Activated naive CD8-positive, alpha-beta T cell treated with anti-CD3 and anti-CD28 coated beads for 36 hours (primary cell): ENCODE measurements at regions not wholly inside any gene's neighbourhood (a gene's known extent, or its start where the extent isn't known, plus 50 kb on each side); places are given as distances from the start of the nearest gene placed in this dataset.

Experiments
- DNase-seq: peaks from one replicate; pipeline ENCODE4 v3.0.0; 2021
- H3K27ac Mint-ChIP-seq: one replicate; pipeline ENCODE4 v1.8.0; 2022; ENCODE audit warnings: mild to moderate bottlenecking, moderate library complexity, mixed read lengths
- H3K27me3 Mint-ChIP-seq: one replicate; pipeline ENCODE4 v1.8.0; 2022; ENCODE audit warnings: mild to moderate bottlenecking, mixed read lengths
- H3K36me3 Mint-ChIP-seq: one replicate; pipeline ENCODE4 v1.8.0; 2021; ENCODE audit warnings: mild to moderate bottlenecking, mixed read lengths
- H3K4me1 Mint-ChIP-seq: one replicate; pipeline ENCODE4 v1.8.0; 2021; ENCODE audit warnings: mixed read lengths
- H3K4me3 Mint-ChIP-seq: one replicate; pipeline ENCODE4 v1.8.0; 2022; ENCODE audit warnings: mild to moderate bottlenecking, moderate library complexity, mixed read lengths
- H3K9me3 Mint-ChIP-seq: one replicate; pipeline ENCODE4 v1.8.0; 2022; ENCODE audit warnings: mixed read lengths

DNA sequence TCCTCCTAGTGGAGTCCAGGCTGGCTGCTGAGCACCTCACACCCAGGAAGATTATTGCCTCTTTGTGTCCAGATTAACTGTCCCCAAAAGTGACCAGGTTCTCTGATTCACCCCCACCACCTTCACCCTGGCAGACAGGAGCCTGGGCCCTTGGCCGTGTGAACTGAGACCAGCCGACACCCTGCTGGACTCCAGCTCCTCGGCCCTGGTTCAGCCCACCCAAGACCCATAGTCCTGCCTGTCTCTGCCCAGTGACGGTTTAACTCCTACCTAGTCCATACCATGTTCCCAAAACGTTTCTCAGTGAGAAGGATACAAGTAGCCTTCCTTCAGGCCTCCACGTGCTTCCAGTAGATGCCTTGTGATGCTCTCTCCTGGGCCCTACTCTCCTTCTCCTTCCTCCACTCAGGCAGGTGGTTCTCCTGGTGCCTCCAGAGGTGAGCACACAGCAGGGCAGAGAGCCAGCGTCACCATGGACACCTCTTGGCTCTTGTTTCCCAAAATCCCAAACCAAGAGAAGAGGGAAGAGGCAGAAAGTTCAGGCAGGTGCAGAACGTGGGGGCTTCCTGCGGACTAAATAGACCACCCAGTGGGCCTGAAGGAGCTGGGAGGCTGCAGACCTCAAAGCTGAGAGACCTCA is 134.4 kb upstream of the CST7 start:
- Mint-ChIP-seq H3K4me3 (no peak overlapping the region), H3K36me3 (no peaks in the 10 kb centered on the region), H3K27me3 (no peaks in the 10 kb centered on the region), H3K27ac (no peak overlapping the region), H3K4me1 (no peaks in the 10 kb centered on the region), H3K9me3 (no peaks in the 10 kb centered on the region)
- DNase-seq, result no peak

DNA sequence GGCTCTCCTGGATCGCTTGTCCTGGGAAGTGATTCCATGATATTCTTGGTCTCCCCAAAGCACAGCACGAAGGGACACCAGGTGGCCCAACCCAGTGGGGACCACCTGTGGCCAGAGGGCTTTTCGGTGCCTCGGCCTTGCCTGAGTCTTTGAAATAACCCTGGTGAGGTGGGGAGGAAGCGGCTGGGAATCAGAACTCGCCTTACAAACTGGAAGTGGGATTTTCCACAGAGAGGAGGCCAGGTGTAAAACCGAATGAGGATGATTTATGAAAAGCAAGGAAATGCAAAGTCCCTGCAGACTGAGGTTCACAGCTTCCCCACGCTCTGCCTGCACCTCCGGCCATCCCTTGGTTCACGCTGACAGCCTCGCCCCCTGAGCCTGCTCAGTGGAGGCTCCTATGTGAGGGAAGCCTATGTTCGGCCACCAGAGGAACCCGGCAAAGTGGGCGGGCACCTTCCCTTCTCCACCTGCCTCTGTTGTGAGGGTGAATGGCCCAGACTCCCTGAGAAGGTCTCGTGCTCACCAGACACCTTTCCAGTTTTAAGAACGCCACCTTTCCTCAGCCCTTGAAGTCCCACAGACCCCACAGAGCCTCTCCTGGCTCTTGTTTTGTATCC is 133.8 kb upstream of the CST7 start:
- H3K27me3 Mint-ChIP-seq, result no peaks in the 10 kb centered on the region
- no peak overlapping the region for H3K27ac Mint-ChIP-seq
- H3K9me3 Mint-ChIP-seq, result no peaks in the 10 kb centered on the region
- H3K36me3 Mint-ChIP-seq, result no peaks in the 10 kb centered on the region
- no peak overlapping the region for H3K4me3 Mint-ChIP-seq
- H3K4me1 Mint-ChIP-seq, result no peaks in the 10 kb centered on the region
- DNase-seq, result no peak

DNA sequence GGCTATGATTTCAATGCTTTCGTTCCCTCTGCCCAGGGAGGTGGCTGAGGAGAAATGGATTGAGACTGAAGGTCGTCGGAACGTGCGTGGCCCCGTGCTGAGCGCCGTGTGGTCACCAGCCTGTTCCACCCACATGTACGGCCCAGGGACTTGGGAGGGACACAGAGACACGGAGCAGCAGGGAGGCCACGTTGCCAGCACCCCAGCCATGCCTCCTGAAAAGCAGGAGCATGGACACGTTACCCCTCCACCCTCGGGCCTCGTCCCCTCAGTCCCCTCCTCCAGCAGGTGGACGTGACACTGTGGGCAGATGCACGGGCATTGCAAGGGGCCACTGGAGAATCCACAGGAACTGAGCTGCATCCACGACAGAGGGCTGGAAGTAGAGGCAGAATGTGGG is 133.1 kb upstream of the CST7 start:
- no peak for DNase-seq
- Mint-ChIP-seq H3K27ac (no peak overlapping the region), H3K9me3 (no peaks in the 10 kb centered on the region), H3K4me1 (no peaks in the 10 kb centered on the region), H3K4me3 (no peak overlapping the region), H3K36me3 (no peaks in the 10 kb centered on the region), H3K27me3 (no peaks in the 10 kb centered on the region)

DNA sequence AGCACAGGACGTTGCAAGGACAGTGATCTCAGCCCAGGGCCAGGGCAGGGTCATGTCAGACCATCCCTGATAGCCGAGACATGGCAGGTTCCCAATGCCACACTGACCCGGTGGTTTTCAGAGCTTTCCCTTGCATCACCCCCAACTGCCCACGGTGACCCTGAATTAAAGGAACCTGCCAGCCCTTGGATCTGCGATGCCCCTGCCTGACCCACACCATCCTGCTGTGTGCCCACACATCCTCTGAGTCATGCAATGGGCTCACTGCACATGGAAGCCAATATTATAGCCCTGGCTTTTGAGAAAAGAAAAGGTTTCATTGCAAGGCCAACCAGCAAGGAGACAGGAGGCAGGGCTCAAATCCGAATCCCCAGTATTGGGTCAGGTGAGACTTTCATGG is 132.6 kb upstream of the CST7 start:
- no peak overlapping the region for H3K27ac Mint-ChIP-seq
- H3K4me1 Mint-ChIP-seq, result no peaks in the 10 kb centered on the region
- DNase-seq, result no peak
- no peaks in the 10 kb centered on the region for H3K36me3 Mint-ChIP-seq
- H3K4me3 Mint-ChIP-seq, result no peak overlapping the region
- H3K9me3 Mint-ChIP-seq, result no peaks in the 10 kb centered on the region
- no peaks in the 10 kb centered on the region for H3K27me3 Mint-ChIP-seq

DNA sequence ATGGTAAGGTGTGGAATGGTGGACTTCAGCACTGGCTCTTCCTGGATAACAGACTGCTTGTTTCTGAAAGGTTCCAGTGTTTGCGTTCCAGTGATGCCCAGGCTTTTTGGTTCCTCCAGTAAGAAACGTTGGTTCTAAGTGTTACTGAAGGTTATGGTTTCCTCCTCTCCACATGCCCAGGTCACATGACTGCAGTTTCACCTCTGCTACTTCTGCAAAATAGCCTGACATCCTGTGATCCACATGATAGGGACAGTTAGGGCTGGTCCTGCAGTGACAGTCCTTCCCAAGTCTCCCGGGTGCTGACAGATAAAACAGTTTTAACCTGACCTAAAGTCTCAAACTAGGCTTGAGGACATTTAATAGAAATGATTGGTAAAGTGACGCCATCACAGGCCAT is 132.2 kb upstream of the CST7 start:
- Mint-ChIP-seq H3K27me3 (no peaks in the 10 kb centered on the region), H3K4me1 (no peaks in the 10 kb centered on the region), H3K36me3 (no peaks in the 10 kb centered on the region), H3K4me3 (no peak overlapping the region), H3K27ac (no peak overlapping the region), H3K9me3 (no peaks in the 10 kb centered on the region)
- DNase-seq, result no peak

DNA sequence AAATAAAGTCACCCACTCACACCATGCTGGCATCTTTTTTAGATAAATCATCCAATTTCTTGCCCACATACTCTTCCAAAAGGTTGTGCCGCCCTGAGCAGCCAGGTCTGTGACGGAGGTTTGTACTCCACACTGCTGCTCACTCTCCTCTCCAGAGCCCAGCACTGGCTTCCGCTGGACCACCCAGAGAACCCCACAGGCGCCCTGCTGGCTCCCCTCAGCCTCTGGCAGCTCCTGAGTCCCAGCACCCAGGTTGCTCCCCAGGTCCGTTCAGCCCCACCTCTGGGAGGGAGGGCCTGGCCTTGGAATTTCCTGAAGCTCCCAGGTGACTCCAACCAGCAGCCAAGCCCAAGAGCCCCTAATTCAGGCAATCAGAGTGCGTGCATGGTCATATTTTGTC is 131.7 kb upstream of the CST7 start:
- DNase-seq, result no peak
- Mint-ChIP-seq H3K36me3 (no peaks in the 10 kb centered on the region), H3K9me3 (no peaks in the 10 kb centered on the region), H3K4me1 (no peaks in the 10 kb centered on the region), H3K27me3 (no peaks in the 10 kb centered on the region), H3K4me3 (no peak overlapping the region), H3K27ac (no peak overlapping the region)

DNA sequence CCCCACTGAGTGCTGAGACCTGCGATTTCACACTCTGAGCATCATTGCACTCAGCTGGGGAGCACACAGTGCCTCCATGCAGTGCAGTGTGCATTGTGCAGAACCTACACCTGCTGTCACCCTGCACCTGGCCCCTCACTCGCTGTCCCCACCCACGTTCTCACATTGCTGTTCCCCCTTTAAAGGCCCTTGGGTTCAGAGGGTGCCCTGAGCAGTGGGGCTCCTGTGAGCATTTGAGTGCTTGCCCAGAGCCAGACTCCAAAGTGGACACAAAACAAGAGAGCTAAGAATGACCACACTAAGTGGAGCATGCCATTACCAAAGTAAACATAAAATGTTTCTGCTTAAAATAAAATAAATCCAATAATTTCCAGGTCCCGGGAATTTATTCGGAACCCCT is 131.0 kb upstream of the CST7 start:
- Mint-ChIP-seq H3K4me3 (no peak overlapping the region), H3K9me3 (no peaks in the 10 kb centered on the region), H3K4me1 (no peaks in the 10 kb centered on the region), H3K27ac (no peak overlapping the region), H3K36me3 (no peaks in the 10 kb centered on the region), H3K27me3 (no peaks in the 10 kb centered on the region)
- DNase-seq, result no peak

DNA sequence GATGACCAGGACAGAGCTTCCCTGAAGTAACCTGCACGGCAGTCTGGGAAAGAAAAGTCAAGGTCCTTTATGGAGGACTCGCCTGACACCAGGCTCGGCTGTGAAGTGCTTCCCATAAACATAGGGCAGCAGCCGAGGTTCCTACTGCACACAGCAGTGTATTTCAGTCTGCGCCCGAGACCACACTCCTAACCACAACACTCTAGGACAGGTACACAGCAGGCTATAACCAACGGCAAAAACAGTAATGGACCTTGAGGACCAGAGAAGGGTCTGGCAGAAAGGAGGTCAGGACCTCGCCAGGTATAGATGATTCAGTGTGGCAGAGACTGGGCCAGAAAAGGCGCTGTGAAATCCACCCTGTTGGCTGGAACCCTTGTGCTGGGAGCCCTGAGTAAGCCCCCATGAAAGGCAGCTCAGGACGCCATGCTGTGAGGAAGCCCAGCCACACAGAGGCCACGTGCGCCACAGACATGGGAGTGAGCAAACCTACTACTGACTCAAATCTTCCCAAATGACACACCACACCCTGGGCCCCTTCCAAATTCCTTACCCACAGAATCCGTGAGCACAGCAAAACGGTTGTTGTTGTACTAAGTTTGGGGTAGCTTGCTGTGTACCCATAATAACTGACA is 129.6 kb upstream of the CST7 start:
- Mint-ChIP-seq H3K4me3 (no peak overlapping the region), H3K36me3 (no peaks in the 10 kb centered on the region), H3K4me1 (no peaks in the 10 kb centered on the region), H3K9me3 (no peaks in the 10 kb centered on the region), H3K27ac (no peak overlapping the region), H3K27me3 (no peaks in the 10 kb centered on the region)
- no peak for DNase-seq

DNA sequence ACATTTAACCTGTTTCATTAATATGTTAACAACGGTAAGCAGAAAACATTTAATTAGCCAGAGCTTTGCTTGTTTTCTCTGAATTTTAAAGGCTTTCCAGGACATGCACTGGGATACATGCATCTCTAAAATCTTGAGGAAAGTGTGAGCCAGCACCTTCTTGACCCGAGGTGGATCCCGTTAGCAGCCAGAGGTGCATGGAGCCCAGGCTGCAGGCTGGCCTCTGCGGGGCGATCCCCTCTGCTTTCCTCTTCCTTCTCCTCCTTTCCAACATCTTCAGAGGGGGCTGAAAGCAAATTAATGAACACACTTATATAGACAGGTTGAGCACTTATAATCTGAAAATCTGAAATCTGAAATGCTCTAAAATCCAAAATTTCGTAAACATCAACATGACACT is 128.7 kb upstream of the CST7 start:
- no peak for DNase-seq
- Mint-ChIP-seq H3K4me1 (no peaks in the 10 kb centered on the region), H3K27ac (no peak overlapping the region), H3K27me3 (no peaks in the 10 kb centered on the region), H3K9me3 (no peaks in the 10 kb centered on the region), H3K36me3 (no peaks in the 10 kb centered on the region), H3K4me3 (no peak overlapping the region)

DNA sequence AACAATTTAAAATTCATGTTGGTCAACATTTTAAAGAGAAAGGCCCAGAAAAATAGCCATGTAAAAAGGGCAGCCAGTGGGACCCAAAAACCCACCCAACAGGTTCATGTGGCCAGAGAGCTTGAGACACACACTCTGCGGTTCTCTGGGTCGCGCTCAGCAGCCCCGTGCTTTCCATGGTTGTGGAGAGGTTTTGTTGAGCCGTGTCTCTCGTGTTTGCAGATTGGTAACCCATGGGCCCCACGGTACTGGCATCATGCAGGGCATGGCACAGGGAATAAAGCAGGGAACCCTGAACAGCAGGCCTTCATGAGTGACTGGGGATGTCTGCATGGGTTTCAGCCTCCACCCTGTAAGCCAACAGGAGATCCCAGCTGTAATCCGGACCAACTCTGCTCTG is 127.7 kb upstream of the CST7 start:
- Mint-ChIP-seq H3K27me3 (no peaks in the 10 kb centered on the region), H3K36me3 (no peaks in the 10 kb centered on the region), H3K9me3 (no peaks in the 10 kb centered on the region), H3K27ac (no peak overlapping the region), H3K4me3 (no peak overlapping the region), H3K4me1 (no peaks in the 10 kb centered on the region)
- no peak for DNase-seq

DNA sequence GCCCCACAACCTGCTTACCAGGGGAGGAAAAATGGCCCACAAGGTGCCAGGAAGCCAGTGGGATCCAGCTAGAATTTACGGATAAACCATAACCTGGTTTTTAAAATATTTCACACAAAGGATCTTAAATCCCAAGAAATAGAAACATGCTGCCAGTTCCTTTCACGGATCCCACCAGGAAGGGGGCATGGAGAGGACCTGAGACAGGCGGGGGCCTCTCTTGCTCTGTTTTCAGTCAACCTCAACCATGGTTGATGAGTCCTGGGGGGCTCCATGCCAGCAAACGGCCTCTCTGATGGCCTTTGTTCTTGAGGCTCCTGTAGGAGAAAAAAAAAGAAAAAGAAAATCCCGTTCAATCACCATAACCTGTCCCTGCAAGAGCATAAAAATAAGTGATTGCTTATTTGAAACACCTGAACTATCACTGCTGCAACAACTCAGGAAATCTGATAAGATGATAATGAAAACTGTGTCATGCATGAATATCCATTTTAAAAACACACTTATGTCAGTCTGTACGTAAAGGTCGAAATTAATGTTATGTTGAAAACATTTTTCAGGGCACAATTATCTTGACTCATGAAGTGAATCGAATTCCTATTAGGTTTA is 125.8 kb upstream of the CST7 start:
- Mint-ChIP-seq H3K27me3 (no peaks in the 10 kb centered on the region), H3K4me3 (no peak overlapping the region), H3K4me1 (no peaks in the 10 kb centered on the region), H3K9me3 (no peaks in the 10 kb centered on the region), H3K27ac (no peak overlapping the region), H3K36me3 (no peaks in the 10 kb centered on the region)
- DNase-seq, result no peak

DNA sequence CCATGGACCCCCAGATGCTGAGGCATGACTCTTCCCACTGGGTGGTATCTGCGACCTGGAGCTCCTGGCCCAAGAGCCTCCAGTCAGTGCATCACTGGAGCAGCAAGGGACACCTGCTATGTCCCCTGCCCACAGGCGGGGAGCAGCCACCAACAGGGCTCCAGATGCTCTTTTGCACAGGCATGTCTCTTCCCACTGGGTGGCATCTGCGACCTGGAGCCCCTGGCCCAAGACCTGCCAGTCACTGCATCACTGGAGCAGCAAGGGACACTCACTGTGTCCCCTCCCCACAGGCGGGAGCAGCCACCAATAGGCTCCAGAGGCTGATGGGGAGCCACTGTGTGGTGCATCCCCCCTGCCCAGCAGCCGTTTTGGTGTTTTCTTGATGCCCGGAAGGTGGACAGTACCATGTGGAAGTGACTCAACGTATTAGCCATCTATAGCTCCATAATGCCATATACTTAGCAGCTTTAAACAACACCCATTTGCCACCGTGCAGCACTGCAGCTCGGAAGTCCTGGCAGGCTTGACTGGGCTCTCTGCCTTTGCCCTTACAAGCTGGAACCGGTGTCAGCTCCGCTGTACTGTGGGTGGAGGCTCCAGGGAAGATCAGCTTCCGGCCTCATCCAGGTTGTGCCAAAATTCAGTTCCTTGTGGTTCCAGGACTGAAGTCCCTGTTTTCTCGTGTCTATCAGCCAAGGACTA is 124.9 kb upstream of the CST7 start:
- Mint-ChIP-seq H3K4me3 (no peak overlapping the region), H3K4me1 (no peaks in the 10 kb centered on the region), H3K27ac (no peak overlapping the region), H3K36me3 (no peaks in the 10 kb centered on the region), H3K9me3 (no peaks in the 10 kb centered on the region), H3K27me3 (no peaks in the 10 kb centered on the region)
- DNase-seq, result no peak

DNA sequence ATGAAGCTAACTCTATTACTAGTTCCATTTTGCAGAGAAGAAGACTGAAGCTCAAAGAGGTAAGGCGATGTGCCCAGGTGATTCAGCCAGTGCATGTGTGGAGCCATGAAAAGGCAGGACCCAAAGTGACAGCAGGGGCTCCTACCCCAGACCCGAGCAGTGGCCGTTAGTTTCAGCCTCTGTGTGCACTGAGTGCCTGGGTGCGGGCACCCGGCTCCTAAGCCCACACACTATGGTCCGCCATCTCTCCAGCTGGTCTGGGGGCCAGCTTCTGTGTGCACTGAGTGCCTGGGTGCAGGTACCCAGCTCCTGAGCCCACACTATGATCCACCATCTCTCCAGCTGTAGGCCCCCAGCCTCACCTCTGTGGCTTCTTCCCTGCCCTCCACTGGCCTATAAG is 123.5 kb upstream of the CST7 start:
- Mint-ChIP-seq H3K36me3 (no peaks in the 10 kb centered on the region), H3K4me1 (no peaks in the 10 kb centered on the region), H3K27ac (no peak overlapping the region), H3K9me3 (no peaks in the 10 kb centered on the region), H3K4me3 (no peak overlapping the region), H3K27me3 (no peaks in the 10 kb centered on the region)
- no peak for DNase-seq

DNA sequence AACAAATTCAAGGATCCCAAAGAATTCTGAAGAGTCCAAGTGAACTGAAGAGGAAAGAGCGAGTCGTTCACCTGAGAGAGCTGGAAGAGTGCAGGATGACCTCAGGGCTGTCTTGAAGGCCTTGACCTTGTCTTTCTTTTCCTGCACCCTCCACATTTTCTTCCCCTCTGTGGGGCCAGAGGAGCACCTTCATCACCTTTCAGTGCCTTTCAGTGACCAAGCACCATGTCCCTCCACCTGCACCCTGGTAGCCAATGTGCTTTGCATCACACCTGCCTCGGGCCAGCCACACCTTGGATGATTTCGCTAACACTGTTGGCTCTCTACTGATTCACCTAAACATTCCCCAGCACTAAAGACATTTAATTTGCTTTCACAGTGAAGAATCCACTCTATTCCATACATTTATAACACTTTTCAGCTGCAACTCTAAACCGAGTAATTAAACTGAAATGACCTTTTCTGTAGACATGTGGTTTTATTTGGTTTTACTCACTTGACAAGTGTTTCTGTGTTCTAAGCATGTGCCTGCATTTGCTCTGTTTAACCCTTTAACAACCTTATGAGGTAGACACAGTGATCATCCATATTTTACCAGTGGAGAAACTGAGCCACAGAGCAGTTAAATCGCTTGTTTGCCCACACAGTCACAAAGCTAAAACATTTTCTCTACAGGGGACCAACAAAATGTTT is 121.3 kb upstream of the CST7 start:
- Mint-ChIP-seq H3K27me3 (no peaks in the 10 kb centered on the region), H3K36me3 (no peaks in the 10 kb centered on the region), H3K4me1 (no peaks in the 10 kb centered on the region), H3K9me3 (no peaks in the 10 kb centered on the region), H3K4me3 (no peak overlapping the region), H3K27ac (no peak overlapping the region)
- DNase-seq, result no peak
